Peyer's patch (tissue), 4 donors: ENCODE measurements at regions not wholly inside any gene's neighbourhood (a gene's known extent, or its start where the extent isn't known, plus 50 kb on each side); places are given as distances from the start of the nearest gene placed in this dataset.

Source experiments
- CTCF ChIP-seq, 6 experiments: fragments of 450-650 bp in 4 of 6; fragments of 200-600 bp in 2 of 6; sonication (generic) in 1 of 6; IDR thresholded peaks; one replicate each; pipeline ENCODE4 v1.5.1; 2017 to 2019; ENCODE audit warnings: antibody characterized with exemption in 6 of 6, mild to moderate bottlenecking in 3 of 6, moderate library complexity in 1 of 6
- POLR2A ChIP-seq, 2 donors: fragments of 450-650 bp; IDR thresholded peaks; one replicate each; pipeline ENCODE4 v1.5.1; 2017; ENCODE audit warnings: antibody characterized with exemption in 2 of 2, mild to moderate bottlenecking in 2 of 2, moderate library complexity in 2 of 2

DNA sequence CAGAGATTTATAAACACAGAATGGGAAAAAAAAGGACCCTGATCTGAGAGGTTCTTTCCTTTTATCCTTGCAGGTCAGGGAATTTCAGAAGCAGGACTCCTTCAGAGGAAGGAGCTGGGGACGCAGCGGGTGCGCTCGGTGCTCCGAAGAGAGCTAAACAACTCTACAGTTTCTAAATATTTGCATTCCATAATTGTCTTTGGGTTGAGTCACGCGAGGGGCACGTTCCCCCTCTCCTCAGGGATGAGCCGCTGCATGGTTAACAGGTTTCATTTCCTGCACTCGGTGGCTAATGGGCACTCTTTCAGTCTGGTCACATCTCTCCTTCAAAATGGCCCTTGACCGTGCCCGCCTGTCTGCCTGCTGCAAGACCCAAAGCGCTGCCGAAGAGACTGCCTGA lies 165.0 kb upstream of the HMHB1 start:
- no peak for TF ChIP-seq CTCF (IDR thresholded peaks at IDR 0.05)
- TF ChIP-seq POLR2A (IDR thresholded peaks at IDR 0.05): no peak
